ENCODE measurements at regions not wholly inside any gene's neighbourhood (a gene's known extent, or its start where the extent isn't known, plus 50 kb on each side); places are given as distances from the start of the nearest gene placed in this dataset.

DNA sequence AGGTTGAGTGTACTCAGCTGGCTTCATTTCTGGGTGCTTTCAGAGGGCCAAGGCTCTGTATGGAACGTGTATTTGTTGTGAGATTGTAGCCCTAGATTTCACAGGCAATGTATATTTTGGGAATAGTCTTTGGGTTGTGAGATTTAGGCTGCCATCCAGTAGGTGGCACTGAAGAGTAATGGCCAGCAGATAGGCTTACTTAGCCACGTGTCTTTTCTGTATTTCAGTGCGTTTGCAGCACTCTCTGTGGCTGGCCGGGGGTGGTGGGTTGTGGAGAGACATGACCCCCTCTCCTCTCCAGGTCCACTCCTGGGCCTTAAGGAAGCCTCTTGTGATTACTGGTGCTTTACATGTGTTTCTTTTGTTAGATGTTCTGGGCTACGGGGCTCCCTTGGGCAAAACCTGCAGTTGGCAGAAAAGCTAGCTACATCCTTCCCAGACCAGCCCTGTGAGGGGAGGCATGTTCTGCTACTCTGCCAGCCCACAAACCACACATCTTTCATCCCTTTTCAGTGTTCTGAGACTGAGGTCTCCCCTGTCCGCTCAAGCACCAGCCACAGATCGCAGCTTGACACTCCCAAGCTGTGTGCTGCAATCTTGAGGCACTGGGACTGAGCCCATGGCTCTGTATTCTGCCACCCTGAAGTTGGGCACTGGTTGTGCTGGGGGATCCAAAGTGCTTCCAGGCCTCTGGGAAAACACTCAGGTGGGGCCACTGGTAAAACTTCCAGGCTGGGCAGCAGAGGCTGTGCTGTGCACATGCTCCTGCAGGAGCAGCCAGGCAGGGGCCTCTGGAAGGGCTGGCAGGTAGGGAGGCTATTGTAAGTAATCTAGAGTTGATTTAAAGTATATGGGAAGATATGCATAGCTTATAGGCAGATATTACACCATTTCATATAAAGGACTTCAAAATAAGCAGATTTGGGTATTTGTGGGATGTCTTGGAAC is 1096.8 kb upstream of the PCDH20 start:
- Histone ChIP-seq H4K20me1 (ENCODE audit: insufficient read depth, low read length, poor library complexity, severe bottlenecking) (no peaks in the 10 kb centered on the region), H3K79me2 (ENCODE audit: insufficient read depth, low read length) (no peaks in the 10 kb centered on the region), H3K9me2 (replicated peaks; ENCODE audit: low read depth, low read length) (no peaks in the 10 kb centered on the region), H3K9me3 (ENCODE audit: insufficient read depth, low read depth, low read length) (no peaks in the 10 kb centered on the region), H3K36me3 (ENCODE audit: insufficient read depth, low read length) (no peaks in the 10 kb centered on the region), H3K27me3 (ENCODE audit: insufficient read depth, low read length, poor library complexity, severe bottlenecking) (no peaks in the 10 kb centered on the region), H3F3A (ENCODE audit: low read depth) (no peaks in the 10 kb centered on the region), H2AFZ (ENCODE audit: low read length) (peak overlapping the region; percentile 77), H3K4me2 (ENCODE audit: low read depth, low read length, poor library complexity, severe bottlenecking) (peak overlapping the region; percentile 32), H3K9ac (ENCODE audit: low read depth, low read length, poor library complexity, severe bottlenecking) (no peak overlapping the region), H3K4me3 (ENCODE audit: low read length, poor library complexity, severe bottlenecking) (no peak overlapping the region), H3K4me1 (ENCODE audit: insufficient read depth, low read length, poor library complexity, severe bottlenecking) (no peaks in the 10 kb centered on the region)
- TF ChIP-seq, protein P1, sequence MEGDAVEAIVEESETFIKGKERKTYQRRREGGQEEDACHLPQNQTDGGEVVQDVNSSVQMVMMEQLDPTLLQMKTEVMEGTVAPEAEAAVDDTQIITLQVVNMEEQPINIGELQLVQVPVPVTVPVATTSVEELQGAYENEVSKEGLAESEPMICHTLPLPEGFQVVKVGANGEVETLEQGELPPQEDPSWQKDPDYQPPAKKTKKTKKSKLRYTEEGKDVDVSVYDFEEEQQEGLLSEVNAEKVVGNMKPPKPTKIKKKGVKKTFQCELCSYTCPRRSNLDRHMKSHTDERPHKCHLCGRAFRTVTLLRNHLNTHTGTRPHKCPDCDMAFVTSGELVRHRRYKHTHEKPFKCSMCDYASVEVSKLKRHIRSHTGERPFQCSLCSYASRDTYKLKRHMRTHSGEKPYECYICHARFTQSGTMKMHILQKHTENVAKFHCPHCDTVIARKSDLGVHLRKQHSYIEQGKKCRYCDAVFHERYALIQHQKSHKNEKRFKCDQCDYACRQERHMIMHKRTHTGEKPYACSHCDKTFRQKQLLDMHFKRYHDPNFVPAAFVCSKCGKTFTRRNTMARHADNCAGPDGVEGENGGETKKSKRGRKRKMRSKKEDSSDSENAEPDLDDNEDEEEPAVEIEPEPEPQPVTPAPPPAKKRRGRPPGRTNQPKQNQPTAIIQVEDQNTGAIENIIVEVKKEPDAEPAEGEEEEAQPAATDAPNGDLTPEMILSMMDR (conservative IDR thresholded peaks at IDR 0.05; ENCODE audit: low read length), result peak; percentile 78
- TF ChIP-seq EZH2phosphoT487 (IDR thresholded peaks at IDR 0.05; ENCODE audit: borderline replicate concordance), result no peak

DNA sequence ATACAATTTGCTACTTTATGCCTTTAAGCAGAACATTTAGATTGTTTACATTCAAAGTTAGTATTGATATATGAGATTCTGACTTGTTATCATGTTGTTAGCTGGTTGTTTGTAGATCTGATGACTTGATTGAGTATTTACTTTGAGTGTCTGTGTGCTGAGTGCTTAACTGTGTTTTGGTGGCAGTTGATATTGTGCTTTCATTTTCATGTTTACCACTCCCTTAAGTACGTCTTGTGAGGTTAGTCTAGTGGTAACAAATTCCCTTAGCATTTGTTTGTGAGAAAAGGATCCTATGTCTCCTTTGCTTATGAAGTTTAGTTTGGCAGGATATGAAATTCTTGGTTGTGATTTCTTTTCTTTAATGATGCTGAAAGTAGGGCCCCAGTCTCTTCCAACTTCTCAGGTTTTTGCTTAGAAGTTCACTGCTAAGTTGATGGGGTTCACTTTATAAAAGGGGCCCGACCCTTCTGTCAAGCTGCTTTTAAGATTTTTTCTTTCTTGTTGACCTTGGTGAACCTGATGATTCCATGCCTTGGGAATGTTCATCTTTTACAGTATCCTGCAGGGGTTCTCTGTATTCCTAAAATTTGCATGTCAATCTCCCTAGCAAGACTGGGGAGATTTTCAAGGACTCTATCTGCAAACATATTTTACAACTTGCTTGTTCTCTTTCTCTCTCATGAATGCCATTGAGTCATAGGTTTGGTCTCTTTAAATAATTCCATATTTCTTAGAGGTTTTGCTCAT is 1095.4 kb upstream of the PCDH20 start:
- no peak overlapping the region for H3K9ac ChIP-seq (ENCODE audit: low read depth, low read length, poor library complexity, severe bottlenecking)
- peak overlapping the region; percentile 9 for H3K4me2 ChIP-seq (ENCODE audit: low read depth, low read length, poor library complexity, severe bottlenecking)
- no peak overlapping the region for H3K4me3 ChIP-seq (ENCODE audit: low read length, poor library complexity, severe bottlenecking)
- TF ChIP-seq, protein P1 (conservative IDR thresholded peaks at IDR 0.05; ENCODE audit: low read length), result no peak
- no peak for TF ChIP-seq EZH2phosphoT487 (IDR thresholded peaks at IDR 0.05; ENCODE audit: borderline replicate concordance)
- H2AFZ ChIP-seq (ENCODE audit: low read length), result peak overlapping the region; percentile 22
- H3K4me1 ChIP-seq (ENCODE audit: insufficient read depth, low read length, poor library complexity, severe bottlenecking), result no peaks in the 10 kb centered on the region
- H3K36me3 ChIP-seq (ENCODE audit: insufficient read depth, low read length), result no peaks in the 10 kb centered on the region
- no peaks in the 10 kb centered on the region for H3F3A ChIP-seq (ENCODE audit: low read depth)
- no peaks in the 10 kb centered on the region for H3K79me2 ChIP-seq (ENCODE audit: insufficient read depth, low read length)
- H3K27me3 ChIP-seq (ENCODE audit: insufficient read depth, low read length, poor library complexity, severe bottlenecking), result no peaks in the 10 kb centered on the region
- H4K20me1 ChIP-seq (ENCODE audit: insufficient read depth, low read length, poor library complexity, severe bottlenecking), result no peaks in the 10 kb centered on the region
- H3K9me3 ChIP-seq (ENCODE audit: insufficient read depth, low read depth, low read length), result no peaks in the 10 kb centered on the region
- H3K9me2 ChIP-seq (replicated peaks; ENCODE audit: low read depth, low read length), result no peaks in the 10 kb centered on the region

DNA sequence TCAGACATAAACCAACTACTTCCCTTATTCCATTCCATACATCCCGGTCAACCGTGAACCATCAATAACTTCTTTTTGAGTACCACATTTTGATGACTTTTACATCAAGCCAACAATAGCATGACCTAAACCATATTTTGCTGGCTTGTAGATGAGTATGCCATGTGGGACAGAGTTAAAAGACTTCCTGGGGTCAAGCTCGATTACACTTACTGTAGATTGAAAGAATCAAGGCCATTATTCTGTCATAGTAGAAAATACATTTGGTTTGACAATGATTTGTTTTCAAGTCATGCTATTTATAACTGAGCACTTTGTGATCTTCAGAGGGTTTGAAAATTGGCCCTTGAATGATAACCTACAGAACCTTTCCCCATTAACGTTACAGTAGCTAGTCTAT is 1086.9 kb upstream of the PCDH20 start:
- H3K4me2 ChIP-seq (ENCODE audit: low read depth, low read length, poor library complexity, severe bottlenecking), result no peak overlapping the region
- no peaks in the 10 kb centered on the region for H3K36me3 ChIP-seq (ENCODE audit: insufficient read depth, low read length)
- no peaks in the 10 kb centered on the region for H4K20me1 ChIP-seq (ENCODE audit: insufficient read depth, low read length, poor library complexity, severe bottlenecking)
- H3K9me2 ChIP-seq (replicated peaks; ENCODE audit: low read depth, low read length), result no peaks in the 10 kb centered on the region
- H3K4me3 ChIP-seq (ENCODE audit: low read length, poor library complexity, severe bottlenecking), result no peak overlapping the region
- no peaks in the 10 kb centered on the region for H3K4me1 ChIP-seq (ENCODE audit: insufficient read depth, low read length, poor library complexity, severe bottlenecking)
- H3K9me3 ChIP-seq (ENCODE audit: insufficient read depth, low read depth, low read length), result no peaks in the 10 kb centered on the region
- no peak for TF ChIP-seq EZH2phosphoT487 (IDR thresholded peaks at IDR 0.05; ENCODE audit: borderline replicate concordance)
- TF ChIP-seq, protein P1 (conservative IDR thresholded peaks at IDR 0.05; ENCODE audit: low read length), result no peak
- no peaks in the 10 kb centered on the region for H3K79me2 ChIP-seq (ENCODE audit: insufficient read depth, low read length)
- H3F3A ChIP-seq (ENCODE audit: low read depth), result no peaks in the 10 kb centered on the region
- no peaks in the 10 kb centered on the region for H3K27me3 ChIP-seq (ENCODE audit: insufficient read depth, low read length, poor library complexity, severe bottlenecking)
- no peak overlapping the region for H3K9ac ChIP-seq (ENCODE audit: low read depth, low read length, poor library complexity, severe bottlenecking)
- no peak overlapping the region for H2AFZ ChIP-seq (ENCODE audit: low read length)

Data from Loucy (cell line).